Karpas-422 (cell line): ENCODE measurements at regions not wholly inside any gene's neighbourhood (a gene's known extent, or its start where the extent isn't known, plus 50 kb on each side); places are given as distances from the start of the nearest gene placed in this dataset.

Experiments
- DNase-seq: peaks from one replicate; pipeline ENCODE4 v3.0.0-alpha.2; 2015
- H2AFZ ChIP-seq: fragments of 200-600 bp; sonication (generic); 2 replicates; pipeline ENCODE4 v1.6.1; 2014; ENCODE audit warnings: antibody characterized with exemption, low read length, mixed read lengths
- H3K27ac ChIP-seq: fragments of 200-600 bp; sonication (generic); 2 replicates; pipeline ENCODE4 v1.5.1; 2014; ENCODE audit warnings: mild to moderate bottlenecking, low read length, moderate library complexity
- H3K27me3 ChIP-seq: fragments of 200-600 bp; sonication (generic); 2 replicates; pipeline ENCODE4 v1.6.1; 2014; ENCODE audit warnings: low read length, mixed read lengths
- H3K36me3 ChIP-seq: fragments of 200-600 bp; sonication (generic); 2 replicates; pipeline ENCODE4 v1.6.1; 2014; ENCODE audit warnings: low read length, mixed read lengths; ENCODE audit not compliant: insufficient read depth
- H3K4me1 ChIP-seq: fragments of 200-600 bp; sonication (generic); 2 replicates; pipeline ENCODE4 v1.6.1; 2014; ENCODE audit warnings: mild to moderate bottlenecking, low read length, mixed read lengths
- H3K4me2 ChIP-seq: fragments of 200-600 bp; sonication (generic); 2 replicates; pipeline ENCODE4 v1.6.1; 2014; ENCODE audit warnings: low read length, low read depth, mild to moderate bottlenecking; ENCODE audit not compliant: poor library complexity, severe bottlenecking
- H3K4me3 ChIP-seq: fragments of 200-600 bp; sonication (generic); 2 replicates; pipeline ENCODE4 v1.5.1; 2014; ENCODE audit warnings: mild to moderate bottlenecking, antibody characterized with exemption, low read length, mixed read lengths
- H3K79me2 ChIP-seq: fragments of 200-600 bp; sonication (generic); 2 replicates; pipeline ENCODE4 v1.6.1; 2014; ENCODE audit warnings: mild to moderate bottlenecking, low read length, mixed read lengths
- H3K9ac ChIP-seq: fragments of 200-600 bp; sonication (generic); 2 replicates; pipeline ENCODE4 v1.6.0; 2014; ENCODE audit warnings: low read length
- H3K9me2 ChIP-seq: fragments of 200-600 bp; sonication (generic), shearing (Covaris generic); replicated peaks from 2 replicates; pipeline ENCODE4 v1.6.0; 2014; ENCODE audit warnings: mild to moderate bottlenecking, low read length, moderate library complexity; ENCODE audit not compliant: insufficient read depth
- H3K9me3 ChIP-seq: fragments of 300-700, 200-600 bp; sonication (generic); 2 replicates; pipeline ENCODE4 v1.6.1; 2014; ENCODE audit warnings: low read length, mixed read lengths
- H4K20me1 ChIP-seq: fragments of 200-600 bp; sonication (generic); 2 replicates; pipeline ENCODE4 v1.6.1; 2014; ENCODE audit warnings: mild to moderate bottlenecking, antibody characterized with exemption, low read length, low read depth; ENCODE audit not compliant: insufficient read depth

- no peak overlapping the region for H3K4me2 ChIP-seq
- no peak overlapping the region for H3K9ac ChIP-seq
- no peaks in the 10 kb centered on the region for H3K27me3 ChIP-seq
- H3K27ac ChIP-seq, result no peak overlapping the region
- DNase-seq, result no peak
- H2AFZ ChIP-seq, result no peak overlapping the region
- peaks cover 3% of the 10 kb centered on the region; the same call in 1 of the 2 replicates for H3K9me3 ChIP-seq
- H3K4me3 ChIP-seq, result no peak overlapping the region
- H3K36me3 ChIP-seq, result no peaks in the 10 kb centered on the region
- no peaks in the 10 kb centered on the region for H4K20me1 ChIP-seq
- peaks cover 5% of the 10 kb centered on the region; the same call in 1 of the 2 replicates for H3K9me2 ChIP-seq
- no peaks in the 10 kb centered on the region for H3K4me1 ChIP-seq
- no peaks in the 10 kb centered on the region for H3K79me2 ChIP-seq
These were observed 788.6 kb downstream of the SOCS6 start for GRCh38 chr18:71077451-71077850.

- Histone ChIP-seq H3K9me3 (0 out of 2 replicates have a peak, but pooled peaks cover 3% of the 10 kb centered on the region), H3K4me2 (no peak overlapping the region), H3K27me3 (no peaks in the 10 kb centered on the region), H3K27ac (no peak overlapping the region), H3K9me2 (no peaks in the 10 kb centered on the region; the same call in 1 of the 2 replicates), H3K4me3 (no peak overlapping the region), H4K20me1 (no peaks in the 10 kb centered on the region), H3K4me1 (no peaks in the 10 kb centered on the region), H3K9ac (no peak overlapping the region), H3K79me2 (no peaks in the 10 kb centered on the region), H3K36me3 (no peaks in the 10 kb centered on the region), H2AFZ (no peak overlapping the region)
- DNase-seq, result no peak
These were observed 786.3 kb downstream of the SOCS6 start for GRCh38 chr18:71075147-71075546.

- Histone ChIP-seq H2AFZ (no peak overlapping the region), H3K4me2 (no peak overlapping the region), H3K9me2 (no peaks in the 10 kb centered on the region), H3K27me3 (no peaks in the 10 kb centered on the region), H3K79me2 (no peaks in the 10 kb centered on the region), H3K4me1 (no peaks in the 10 kb centered on the region), H3K27ac (no peak overlapping the region), H3K4me3 (no peak overlapping the region), H3K9ac (no peak overlapping the region), H3K36me3 (no peaks in the 10 kb centered on the region), H3K9me3 (0 out of 2 replicates have a peak, but pooled peaks cover 2% of the 10 kb centered on the region), H4K20me1 (no peaks in the 10 kb centered on the region)
- DNase-seq, result no peak
These were observed 779.5 kb downstream of the SOCS6 start for GRCh38 chr18:71068338-71068737.

GRCh38 chr18:71049893-71050292, 761.0 kb downstream of the SOCS6 start:
- peaks cover 3% of the 10 kb centered on the region; the same call in 1 of the 2 replicates for H3K9me3 ChIP-seq
- H3K4me3 ChIP-seq, result no peak overlapping the region
- DNase-seq, result no peak
- no peak overlapping the region for H3K27ac ChIP-seq
- H3K79me2 ChIP-seq, result no peaks in the 10 kb centered on the region
- H3K27me3 ChIP-seq, result no peaks in the 10 kb centered on the region; the same call in 1 of the 2 replicates
- H3K36me3 ChIP-seq, result no peaks in the 10 kb centered on the region
- H3K4me1 ChIP-seq, result no peaks in the 10 kb centered on the region
- no peaks in the 10 kb centered on the region for H4K20me1 ChIP-seq
- no peak overlapping the region for H3K9ac ChIP-seq
- no peaks in the 10 kb centered on the region for H3K9me2 ChIP-seq
- H3K4me2 ChIP-seq, result no peak overlapping the region
- no peak overlapping the region for H2AFZ ChIP-seq

GRCh38 chr18:71047882-71048281, 759.0 kb downstream of the SOCS6 start:
- Histone ChIP-seq H2AFZ (no peak overlapping the region), H3K9me3 (no peaks in the 10 kb centered on the region; the same call in 1 of the 2 replicates), H3K4me2 (no peak overlapping the region), H3K27ac (no peak overlapping the region), H3K4me1 (no peaks in the 10 kb centered on the region), H3K9me2 (no peaks in the 10 kb centered on the region), H4K20me1 (no peaks in the 10 kb centered on the region), H3K9ac (no peak overlapping the region), H3K27me3 (no peaks in the 10 kb centered on the region), H3K4me3 (no peak overlapping the region), H3K36me3 (no peaks in the 10 kb centered on the region), H3K79me2 (no peaks in the 10 kb centered on the region)
- DNase-seq, result no peak

- H3K9me2 ChIP-seq, result no peaks in the 10 kb centered on the region
- no peak overlapping the region for H3K4me2 ChIP-seq
- no peak for DNase-seq
- H3K4me1 ChIP-seq, result no peaks in the 10 kb centered on the region
- no peaks in the 10 kb centered on the region for H3K27me3 ChIP-seq
- H3K36me3 ChIP-seq, result no peaks in the 10 kb centered on the region
- H3K9ac ChIP-seq, result no peak overlapping the region
- H3K79me2 ChIP-seq, result no peaks in the 10 kb centered on the region
- no peak overlapping the region for H3K4me3 ChIP-seq
- no peaks in the 10 kb centered on the region for H4K20me1 ChIP-seq
- H3K27ac ChIP-seq, result no peak overlapping the region
- H2AFZ ChIP-seq, result no peak overlapping the region
- H3K9me3 ChIP-seq, result no peaks in the 10 kb centered on the region; the same call in 1 of the 2 replicates
These were observed 756.7 kb downstream of the SOCS6 start for GRCh38 chr18:71045331-71046065.

- Histone ChIP-seq H3K4me3 (no peak overlapping the region), H3K79me2 (no peaks in the 10 kb centered on the region), H3K9me2 (no peaks in the 10 kb centered on the region), H3K27me3 (no peaks in the 10 kb centered on the region), H3K9me3 (no peaks in the 10 kb centered on the region; the same call in 1 of the 2 replicates), H2AFZ (no peak overlapping the region), H3K4me1 (no peaks in the 10 kb centered on the region), H3K4me2 (no peak overlapping the region), H3K27ac (no peak overlapping the region), H4K20me1 (no peaks in the 10 kb centered on the region), H3K36me3 (no peaks in the 10 kb centered on the region), H3K9ac (no peak overlapping the region)
- no peak for DNase-seq
These were observed 751.3 kb downstream of the SOCS6 start for GRCh38 chr18:71040161-71040560.

GRCh38 chr18:71038196-71038595, 749.4 kb downstream of the SOCS6 start:
- H3K9me3 ChIP-seq, result no peaks in the 10 kb centered on the region; the same call in 1 of the 2 replicates
- H4K20me1 ChIP-seq, result no peaks in the 10 kb centered on the region
- H3K9me2 ChIP-seq, result no peaks in the 10 kb centered on the region; the same call in 1 of the 2 replicates
- H3K27ac ChIP-seq, result no peak overlapping the region
- no peak overlapping the region for H3K9ac ChIP-seq
- no peaks in the 10 kb centered on the region for H3K36me3 ChIP-seq
- H3K4me1 ChIP-seq, result no peaks in the 10 kb centered on the region
- no peak overlapping the region for H2AFZ ChIP-seq
- no peaks in the 10 kb centered on the region for H3K27me3 ChIP-seq
- DNase-seq, result no peak
- no peaks in the 10 kb centered on the region for H3K79me2 ChIP-seq
- no peak overlapping the region for H3K4me3 ChIP-seq
- H3K4me2 ChIP-seq, result no peak overlapping the region
